AG09309 (cell line): ENCODE measurements at regions not wholly inside any gene's neighbourhood (a gene's known extent, or its start where the extent isn't known, plus 50 kb on each side); places are given as distances from the start of the nearest gene placed in this dataset.

ENCODE experiments used
- DNase-seq: peaks from one replicate; pipeline ENCODE4 v3.0.0-alpha.2; 2010; ENCODE audit warnings: low read depth
- H3K4me3 ChIP-seq: 2 replicates; pipeline ENCODE4 v1.5.1; 2011; ENCODE audit warnings: mild to moderate bottlenecking, low read depth, low read length, moderate library complexity; ENCODE audit not compliant: control insufficient read depth
- TF ChIP-seq, protein P1 (sequence below): IDR thresholded peaks from 2 replicates; pipeline ENCODE4 v1.5.1; 2011; ENCODE audit warnings: mild to moderate bottlenecking, low read depth, low read length, inconsistent platforms; ENCODE audit not compliant: insufficient read depth, control insufficient read depth; ENCODE audit errors: missing control alignments

DNA sequence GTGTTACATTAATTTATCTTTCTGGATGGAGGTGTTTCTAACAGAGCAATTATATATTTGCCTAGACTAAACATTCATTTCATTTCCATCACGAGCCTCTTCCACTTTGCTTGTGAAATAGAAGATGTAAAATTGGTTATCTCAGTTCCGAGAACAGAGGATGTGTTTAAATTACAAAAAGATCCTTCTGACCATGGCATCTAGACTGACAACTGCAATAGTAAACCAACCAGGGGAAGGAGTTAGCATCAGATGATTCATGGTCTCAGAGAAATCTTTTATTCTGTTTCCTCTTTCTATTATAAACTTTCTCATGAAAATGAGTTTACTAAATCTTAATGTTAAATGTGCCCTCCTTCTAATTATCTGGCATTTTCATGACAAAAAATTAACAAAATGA lies 149.8 kb upstream of the WDR11 start:
- no peak overlapping the region for H3K4me3 ChIP-seq
- DNase-seq, result no peak
- TF ChIP-seq, protein P1, sequence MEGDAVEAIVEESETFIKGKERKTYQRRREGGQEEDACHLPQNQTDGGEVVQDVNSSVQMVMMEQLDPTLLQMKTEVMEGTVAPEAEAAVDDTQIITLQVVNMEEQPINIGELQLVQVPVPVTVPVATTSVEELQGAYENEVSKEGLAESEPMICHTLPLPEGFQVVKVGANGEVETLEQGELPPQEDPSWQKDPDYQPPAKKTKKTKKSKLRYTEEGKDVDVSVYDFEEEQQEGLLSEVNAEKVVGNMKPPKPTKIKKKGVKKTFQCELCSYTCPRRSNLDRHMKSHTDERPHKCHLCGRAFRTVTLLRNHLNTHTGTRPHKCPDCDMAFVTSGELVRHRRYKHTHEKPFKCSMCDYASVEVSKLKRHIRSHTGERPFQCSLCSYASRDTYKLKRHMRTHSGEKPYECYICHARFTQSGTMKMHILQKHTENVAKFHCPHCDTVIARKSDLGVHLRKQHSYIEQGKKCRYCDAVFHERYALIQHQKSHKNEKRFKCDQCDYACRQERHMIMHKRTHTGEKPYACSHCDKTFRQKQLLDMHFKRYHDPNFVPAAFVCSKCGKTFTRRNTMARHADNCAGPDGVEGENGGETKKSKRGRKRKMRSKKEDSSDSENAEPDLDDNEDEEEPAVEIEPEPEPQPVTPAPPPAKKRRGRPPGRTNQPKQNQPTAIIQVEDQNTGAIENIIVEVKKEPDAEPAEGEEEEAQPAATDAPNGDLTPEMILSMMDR, result no peak

DNA sequence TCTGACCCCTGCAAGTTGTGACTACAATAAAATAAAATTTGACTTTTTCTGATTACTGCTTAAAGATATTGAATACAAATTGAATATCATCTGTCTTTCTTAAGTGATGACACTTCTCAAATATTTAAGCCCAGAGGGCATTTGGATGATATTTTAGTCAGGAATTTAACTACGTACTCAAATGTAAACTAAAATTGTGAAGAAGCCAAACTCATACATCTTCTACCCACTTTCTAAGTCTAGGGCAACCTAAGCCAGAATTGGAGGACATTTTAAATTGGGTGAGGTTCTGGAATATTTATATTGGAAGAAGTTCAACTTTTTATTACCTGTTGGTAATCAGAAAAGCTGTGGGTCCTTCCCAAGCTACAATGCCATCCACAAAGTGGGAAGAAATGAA lies 149.1 kb upstream of the WDR11 start:
- DNase-seq, result no peak
- TF ChIP-seq, protein P1, result no peak
- no peak overlapping the region for H3K4me3 ChIP-seq

DNA sequence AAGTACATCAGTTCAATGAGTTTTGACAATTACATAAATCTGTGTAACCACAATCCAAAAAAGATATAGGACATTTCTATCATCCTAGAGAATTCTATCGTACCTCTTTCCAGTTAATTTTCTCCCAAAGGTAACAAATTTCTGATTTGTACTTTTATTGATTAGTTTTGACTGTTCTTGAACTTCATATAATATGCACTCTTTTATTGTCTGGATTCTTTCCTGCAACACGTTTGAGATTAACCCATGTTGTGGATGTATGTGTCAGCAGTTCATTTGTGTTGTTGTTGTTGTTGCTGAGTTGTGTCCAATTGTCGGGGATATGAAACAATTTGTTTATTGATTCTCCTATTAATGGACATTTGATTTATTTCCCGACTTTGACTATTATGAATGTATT lies 145.9 kb upstream of the WDR11 start:
- TF ChIP-seq, protein P1, result no peak
- no peak overlapping the region for H3K4me3 ChIP-seq
- no peak for DNase-seq

DNA sequence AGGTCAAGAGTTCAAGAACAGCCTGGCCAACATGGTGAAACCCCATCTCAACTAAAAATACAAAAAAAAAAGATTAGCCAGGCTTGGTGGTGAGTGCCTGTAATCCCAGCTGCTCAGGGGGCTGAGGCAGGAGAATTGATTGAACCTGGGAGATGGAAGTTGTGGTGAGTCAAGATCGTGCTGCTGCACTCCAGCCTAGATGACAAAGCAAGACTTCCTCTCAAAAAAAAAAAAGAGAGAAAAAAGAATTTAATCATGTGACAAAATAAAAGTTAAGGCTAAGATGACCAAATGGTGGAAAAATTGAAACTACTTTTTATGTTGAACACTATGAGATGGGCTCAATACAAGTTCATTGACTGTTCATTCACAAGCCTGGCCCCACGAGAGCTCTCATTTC lies 141.1 kb upstream of the WDR11 start:
- no peak for DNase-seq
- TF ChIP-seq, protein P1, result no peak
- no peak overlapping the region for H3K4me3 ChIP-seq

DNA sequence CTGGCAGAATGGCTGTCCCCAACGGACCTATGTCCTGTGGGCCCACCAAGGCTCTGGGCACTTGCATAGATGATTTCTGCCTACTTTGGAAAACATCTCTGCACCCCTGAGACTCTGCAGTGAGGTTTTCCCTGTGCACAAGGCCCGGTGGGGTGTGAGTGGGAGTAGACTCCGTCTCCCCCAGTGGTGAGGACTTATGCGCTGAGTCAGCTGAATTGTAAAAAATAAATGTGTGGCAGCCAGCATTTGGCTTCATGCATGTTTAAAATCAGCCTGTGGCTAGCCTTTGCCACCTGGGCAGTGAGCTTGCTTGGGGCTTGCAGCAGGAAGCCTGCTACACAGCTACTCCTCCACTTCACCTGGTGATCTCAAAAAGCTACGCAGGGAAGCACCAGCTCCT lies 139.3 kb upstream of the WDR11 start:
- TF ChIP-seq, protein P1, result no peak
- H3K4me3 ChIP-seq, result no peak overlapping the region
- DNase-seq, result no peak

DNA sequence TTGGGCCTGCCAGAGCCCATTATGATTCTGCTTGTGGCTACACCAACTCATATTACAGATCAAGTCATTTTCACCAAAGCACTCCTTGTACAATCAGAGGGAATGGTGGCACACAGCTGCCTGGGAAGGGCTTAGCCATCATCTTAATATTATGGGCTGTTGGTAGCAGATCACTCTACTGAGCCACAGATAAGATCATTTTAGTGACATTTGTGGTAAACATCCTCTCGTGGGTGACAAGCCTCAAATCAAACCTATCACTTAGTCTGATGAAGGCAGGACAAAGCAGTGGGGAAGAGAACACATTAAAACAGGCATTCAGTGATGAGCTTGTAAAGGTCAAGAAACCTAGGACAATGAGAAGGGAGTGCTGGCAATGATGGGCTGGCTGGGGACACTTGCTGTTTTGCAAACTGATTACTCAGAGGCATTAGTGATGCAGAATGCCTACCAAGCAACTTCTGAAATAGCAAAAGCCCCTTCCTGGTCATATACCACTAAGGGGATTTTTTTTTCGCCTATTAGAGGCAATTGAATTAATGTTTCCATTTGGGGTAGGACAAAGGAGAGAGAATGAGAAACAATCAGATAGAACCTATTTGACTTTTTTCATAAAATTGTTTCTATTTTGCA lies 137.5 kb upstream of the WDR11 start:
- TF ChIP-seq, protein P1, result no peak
- H3K4me3 ChIP-seq, result no peak overlapping the region
- DNase-seq, result no peak

DNA sequence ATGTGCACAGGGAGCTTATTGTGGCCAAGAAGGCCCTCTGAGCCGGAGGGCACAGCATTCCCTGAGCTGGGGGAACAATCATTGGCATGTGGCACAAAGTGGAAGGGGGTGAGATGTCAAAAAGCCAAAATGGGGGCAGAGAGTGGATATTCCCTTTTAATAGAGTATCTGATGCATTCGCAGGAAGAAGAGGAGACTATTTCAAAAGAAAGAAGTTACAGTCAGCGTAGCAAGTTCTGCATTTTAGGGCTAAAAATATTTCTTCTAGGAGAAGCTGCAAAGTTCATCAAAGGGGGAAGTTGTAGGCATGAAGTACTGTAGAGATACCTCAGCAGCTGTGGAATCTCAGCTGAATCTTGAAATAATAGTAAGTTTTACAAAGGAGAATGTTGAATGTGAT lies 136.0 kb upstream of the WDR11 start:
- TF ChIP-seq, protein P1, result no peak
- H3K4me3 ChIP-seq, result no peak overlapping the region
- no peak for DNase-seq
